GM10266 (cell line): ENCODE measurements at regions not wholly inside any gene's neighbourhood (a gene's known extent, or its start where the extent isn't known, plus 50 kb on each side); places are given as distances from the start of the nearest gene placed in this dataset.

Experiments used
- DNase-seq: peaks from one replicate; pipeline ENCODE4 v3.0.0; 2012; ENCODE audit errors: extremely low spot score
- CTCF ChIP-seq: IDR thresholded peaks from 2 replicates; pipeline ENCODE4 v1.5.1; 2012; ENCODE audit warnings: mild to moderate bottlenecking, low read depth; ENCODE audit not compliant: control insufficient read depth, insufficient read depth; ENCODE audit errors: missing control alignments

- DNase-seq, result peak; percentile 19
- TF ChIP-seq CTCF, result no peak
These were observed 392.4 kb upstream of the PROK2 start for GRCh38 chr3:72177075-72178050.

- peak; percentile 56 for DNase-seq
- TF ChIP-seq CTCF, result no peak
These were observed 391.6 kb upstream of the PROK2 start for GRCh38 chr3:72176537-72177041.

GRCh38 chr3:72175296-72175858, 390.4 kb upstream of the PROK2 start:
- TF ChIP-seq CTCF, result no peak

GRCh38 chr3:72174890-72175289, 389.9 kb upstream of the PROK2 start:
- DNase-seq, result no peak
- no peak for TF ChIP-seq CTCF

More at GRCh38 chr3:72175296-72175858, 390.4 kb upstream of the PROK2 start:
- no peak for DNase-seq

- DNase-seq, result no peak
- TF ChIP-seq CTCF, result no peak
These were observed 389.1 kb upstream of the PROK2 start for GRCh38 chr3:72174040-72174439.

GRCh38 chr3:72171946-72172345, 387.0 kb upstream of the PROK2 start:
- DNase-seq, result no peak
- no peak for TF ChIP-seq CTCF
